Right cardiac atrium (tissue), 5 donors: ENCODE measurements at regions not wholly inside any gene's neighbourhood (a gene's known extent, or its start where the extent isn't known, plus 50 kb on each side); places are given as distances from the start of the nearest gene placed in this dataset.

Experiments
- ATAC-seq, 2 donors: fragments of 200-7000 bp; cut with Tn5 transposase; one replicate each; pipeline versions ENCODE4 v1.8.0 to v1.9.1; 2020; ENCODE audit warnings: moderate library complexity in 2 of 2, mild to moderate bottlenecking in 1 of 2
- DNase-seq, 3 donors: peaks; one replicate each; pipeline ENCODE4 v3.0.0-alpha.2; 2020
- H3K27ac ChIP-seq: one replicate; pipeline ENCODE4 v1.5.1; 2013; ENCODE audit warnings: mild to moderate bottlenecking, low read length, control low read depth, moderate library complexity
- H3K27me3 ChIP-seq: one replicate; pipeline ENCODE4 v1.6.1; 2013; ENCODE audit not compliant: control insufficient read depth, insufficient read depth
- H3K4me1 ChIP-seq: one replicate; pipeline ENCODE4 v1.6.1; 2013; ENCODE audit warnings: low read length; ENCODE audit not compliant: control insufficient read depth, insufficient read depth
- H3K4me3 ChIP-seq: one replicate; pipeline ENCODE4 v1.5.1; 2013; ENCODE audit warnings: low read length, control low read depth
- H3K9me3 ChIP-seq: one replicate; pipeline ENCODE4 v1.6.1; 2013; ENCODE audit warnings: low read length; ENCODE audit not compliant: control insufficient read depth
- WGBS: extraction: QIAGEN DNeasy Blood & Tissue Kit; methylation state at CpG from one replicate; pipeline ENCODE4 v1.1.7; 2013; 5-methylcytosine and 5-hydroxymethylcytosine counted together
- intact Hi-C, 4 donors: fragments of 100-400 bp; cut with DNase I; formaldehyde crosslinking; loops; one replicate each; pipeline versions ENCODE4 v1.11.0 to v1.14.0; 2022 to 2023
- donor health status: healthy with polysubstance abuse.
- donor health status: DM: no; HTN: yes; CAD: no.
- donor health status: DM: no; HTN: no; CAD: no.
- donor health status: DM: no; HTN: yes; CAD: no; lungs with severe emphysema.
- donor health status: DM: yes; HTN: yes; CAD: no.

GRCh38 chr21:22235866-22236590 is 1237.8 kb downstream of the NCAM2 start:
- H3K9me3 ChIP-seq = no peaks in the 10 kb centered on the region
- no peaks in the 10 kb centered on the region for H3K4me1 ChIP-seq
- 58% methylated on average over 4 of the region's 4 CpGs for WGBS
- DNase-seq (no peak), ATAC-seq (no peak)
- H3K27ac ChIP-seq = no peak overlapping the region
- intact Hi-C loops = no loop called here
- H3K27me3 ChIP-seq = no peaks in the 10 kb centered on the region
- no peak overlapping the region for H3K4me3 ChIP-seq

DNA sequence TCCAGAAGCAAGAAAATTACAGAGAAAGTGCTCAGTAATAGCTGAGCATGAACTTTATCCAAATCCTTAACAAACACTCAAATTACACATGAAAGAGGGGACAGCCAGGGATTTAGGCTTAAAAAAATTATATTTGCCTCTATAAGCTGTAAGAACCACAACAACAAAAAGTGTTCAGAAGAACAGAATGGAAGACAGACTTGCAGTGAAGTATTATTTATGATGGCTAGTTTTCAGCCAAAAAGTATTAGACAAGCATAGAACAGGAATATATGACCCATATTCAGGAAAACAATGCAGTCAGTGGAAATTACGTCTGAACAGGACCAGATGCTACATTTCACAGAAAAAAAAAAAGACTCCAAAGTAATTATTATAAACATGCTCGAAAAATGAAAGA is 1246.3 kb downstream of the NCAM2 start:
- no peak overlapping the region for H3K4me3 ChIP-seq
- H3K9me3 ChIP-seq = no peaks in the 10 kb centered on the region
- ATAC-seq = no peak
- no peak overlapping the region for H3K27ac ChIP-seq
- no peaks in the 10 kb centered on the region for H3K27me3 ChIP-seq
- WGBS = 35% methylated on average over 2 of the region's 2 CpGs
- intact Hi-C loops = no loop called here
- no peaks in the 10 kb centered on the region for H3K4me1 ChIP-seq
- DNase-seq = no peak

GRCh38 chr21:22250355-22250754 is 1252.1 kb downstream of the NCAM2 start:
- intact Hi-C loops = no loop called here
- ATAC-seq = no peak
- Histone ChIP-seq H3K4me3 (no peak overlapping the region), H3K27me3 (no peaks in the 10 kb centered on the region), H3K4me1 (no peaks in the 10 kb centered on the region), H3K27ac (no peak overlapping the region), H3K9me3 (no peaks in the 10 kb centered on the region)
- 70% methylated on average over 3 of the region's 3 CpGs for WGBS
- no peak for DNase-seq

- Histone ChIP-seq H3K4me1 (no peaks in the 10 kb centered on the region), H3K27ac (no peak overlapping the region), H3K27me3 (no peaks in the 10 kb centered on the region), H3K9me3 (no peaks in the 10 kb centered on the region), H3K4me3 (no peak overlapping the region)
- 60% methylated on average over 2 of the region's 2 CpGs for WGBS
- ATAC-seq = no peak
- intact Hi-C loops = no loop called here
- no peak for DNase-seq
These were observed 1255.6 kb downstream of the NCAM2 start for GRCh38 chr21:22253761-22254160.

GRCh38 chr21:22258821-22259220 is 1260.6 kb downstream of the NCAM2 start:
- 83% methylated on average over 1 of the region's 1 CpG for WGBS
- no peak for ATAC-seq

GRCh38 chr21:22260274-22260673 is 1262.1 kb downstream of the NCAM2 start:
- 85% methylated on average over 2 of the region's 2 CpGs for WGBS
- intact Hi-C loops = no loop called here
- ATAC-seq = no peak
- no peak for DNase-seq
- no peak overlapping the region for H3K27ac ChIP-seq
- no peaks in the 10 kb centered on the region for H3K27me3 ChIP-seq
- no peak overlapping the region for H3K4me3 ChIP-seq
- no peaks in the 10 kb centered on the region for H3K4me1 ChIP-seq
- no peaks in the 10 kb centered on the region for H3K9me3 ChIP-seq

More at GRCh38 chr21:22258821-22259220, 1260.6 kb downstream of the NCAM2 start:
- Histone ChIP-seq H3K27ac (no peak overlapping the region), H3K4me1 (no peaks in the 10 kb centered on the region), H3K9me3 (no peaks in the 10 kb centered on the region), H3K27me3 (no peaks in the 10 kb centered on the region), H3K4me3 (no peak overlapping the region)
- no peak for DNase-seq
- intact Hi-C loops = no loop called here

DNA sequence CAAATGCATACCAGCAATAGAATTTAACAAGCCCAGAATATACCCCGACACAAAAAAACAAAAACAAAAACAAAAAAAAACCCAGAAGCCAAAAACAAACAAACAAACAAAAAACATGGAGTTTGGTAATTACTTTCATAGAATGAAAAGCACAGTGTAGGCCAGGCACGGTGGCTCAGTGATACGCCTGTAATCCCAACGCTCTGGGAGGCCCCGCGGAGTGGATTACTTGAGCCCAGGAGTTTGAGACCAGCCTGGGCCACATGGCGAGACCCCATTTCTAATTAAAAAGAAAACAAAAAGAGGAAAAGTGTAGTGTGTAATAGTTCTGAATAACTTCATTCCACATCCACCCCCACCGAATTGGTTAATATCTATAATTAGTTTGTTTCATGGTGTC is 1265.7 kb downstream of the NCAM2 start:
- intact Hi-C loops = no loop called here
- no peak for DNase-seq
- WGBS = 90% methylated on average over 8 of the region's 8 CpGs
- Histone ChIP-seq H3K9me3 (no peaks in the 10 kb centered on the region), H3K4me1 (no peaks in the 10 kb centered on the region), H3K4me3 (no peak overlapping the region), H3K27ac (no peak overlapping the region), H3K27me3 (no peaks in the 10 kb centered on the region)
- ATAC-seq = no peak

GRCh38 chr21:22277341-22277740 is 1279.1 kb downstream of the NCAM2 start:
- ATAC-seq (no peak), DNase-seq (no peak)
- intact Hi-C loops = no loop called here
- H3K27me3 ChIP-seq = no peaks in the 10 kb centered on the region
- H3K27ac ChIP-seq = no peak overlapping the region
- no peak overlapping the region for H3K4me3 ChIP-seq
- WGBS = 88% methylated on average over 2 of the region's 2 CpGs
- H3K4me1 ChIP-seq = no peaks in the 10 kb centered on the region
- H3K9me3 ChIP-seq = no peaks in the 10 kb centered on the region

GRCh38 chr21:22278366-22278765 is 1280.2 kb downstream of the NCAM2 start:
- intact Hi-C loops = no loop called here
- Histone ChIP-seq H3K4me3 (no peak overlapping the region), H3K9me3 (no peaks in the 10 kb centered on the region), H3K27ac (no peak overlapping the region), H3K27me3 (no peaks in the 10 kb centered on the region), H3K4me1 (no peaks in the 10 kb centered on the region)
- WGBS = 75% methylated on average over 2 of the region's 2 CpGs
- DNase-seq (no peak), ATAC-seq (no peak)

DNA sequence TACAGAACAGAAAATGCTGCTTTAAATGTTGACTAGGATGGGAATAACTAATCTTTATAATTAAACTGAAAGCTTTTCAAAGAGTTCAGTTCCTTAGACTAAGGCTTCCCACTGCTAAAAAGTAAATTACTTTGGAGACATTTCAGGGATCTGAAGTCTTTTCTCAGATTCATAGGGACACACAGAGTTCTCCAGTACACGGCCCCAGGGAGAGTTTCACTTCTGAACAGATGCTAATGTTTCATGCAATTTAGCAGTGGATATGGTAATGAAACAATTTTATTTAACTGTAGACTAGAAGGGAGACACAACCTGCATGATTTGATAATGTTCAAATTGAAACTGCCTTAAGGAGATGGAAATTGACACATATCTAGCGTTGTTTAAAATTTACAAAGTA is 1282.6 kb downstream of the NCAM2 start:
- H3K27ac ChIP-seq = no peak overlapping the region
- DNase-seq (no peak), ATAC-seq (no peak)
- H3K9me3 ChIP-seq = no peaks in the 10 kb centered on the region
- intact Hi-C loops = no loop called here
- H3K4me3 ChIP-seq = no peak overlapping the region
- H3K27me3 ChIP-seq = no peaks in the 10 kb centered on the region
- no peaks in the 10 kb centered on the region for H3K4me1 ChIP-seq
- 51% methylated on average over 2 of the region's 2 CpGs for WGBS

- WGBS = 63% methylated on average over 2 of the region's 2 CpGs
- no peak for DNase-seq
- intact Hi-C loops = no loop called here
- H3K4me1 ChIP-seq = no peaks in the 10 kb centered on the region
- no peak for ATAC-seq
- H3K27ac ChIP-seq = no peak overlapping the region
- H3K27me3 ChIP-seq = no peaks in the 10 kb centered on the region
- H3K4me3 ChIP-seq = no peak overlapping the region
- no peaks in the 10 kb centered on the region for H3K9me3 ChIP-seq
These were observed 1290.8 kb downstream of the NCAM2 start for GRCh38 chr21:22288885-22289499.
